Activated CD4-positive, alpha-beta T cell treated with anti-CD3 and anti-CD28 coated beads, Interleukin-2, amount 50 U/mL, for 24 hours (primary cell): ENCODE measurements at regions not wholly inside any gene's neighbourhood (a gene's known extent, or its start where the extent isn't known, plus 50 kb on each side); places are given as distances from the start of the nearest gene placed in this dataset.
"Not testable (repeated sequence)": the region's sequence is repeated elsewhere in the genome, so short reads cannot be mapped to it uniquely, and the experiment has no call there.

Experiments used
- DNase-seq, 2 donors: peaks; one replicate each; pipeline ENCODE4 v3.0.0-alpha.2; 2020; ENCODE audit warnings: low read depth in 1 of 2, low spot score in 1 of 2

GRCh38 chr2:209018633-209019032 lies 405.2 kb upstream of the MAP2 start:
- DNase-seq = not testable (repeated sequence)

GRCh38 chr2:209029249-209029648 lies 394.6 kb upstream of the MAP2 start:
- DNase-seq = no peak

GRCh38 chr2:209044307-209044706 lies 379.5 kb upstream of the MAP2 start:
- no peak for DNase-seq

- no peak for DNase-seq
These were observed 377.7 kb upstream of the MAP2 start for GRCh38 chr2:209046163-209046562.

GRCh38 chr2:209049608-209050007 lies 374.2 kb upstream of the MAP2 start:
- no peak for DNase-seq

GRCh38 chr2:209062210-209062609 lies 361.6 kb upstream of the MAP2 start:
- DNase-seq = no peak

- DNase-seq = no peak
These were observed 353.6 kb upstream of the MAP2 start for GRCh38 chr2:209070262-209070661.

- no peak for DNase-seq
These were observed 350.7 kb upstream of the MAP2 start for GRCh38 chr2:209073151-209073550.

GRCh38 chr2:209074711-209075110 lies 349.1 kb upstream of the MAP2 start:
- no peak for DNase-seq

- no peak for DNase-seq
These were observed 347.7 kb upstream of the MAP2 start for GRCh38 chr2:209076151-209076550.

- no peak for DNase-seq
These were observed 337.1 kb upstream of the MAP2 start for GRCh38 chr2:209086761-209087160.

- DNase-seq = no peak
These were observed 332.8 kb upstream of the MAP2 start for GRCh38 chr2:209091056-209091455.

GRCh38 chr2:209094221-209094620 lies 329.6 kb upstream of the MAP2 start:
- DNase-seq = no peak

GRCh38 chr2:209095432-209095831 lies 328.4 kb upstream of the MAP2 start:
- no peak for DNase-seq

GRCh38 chr2:209097168-209097567 lies 326.7 kb upstream of the MAP2 start:
- DNase-seq = no peak

- DNase-seq = no peak
These were observed 321.5 kb upstream of the MAP2 start for GRCh38 chr2:209102319-209102718.

- no peak for DNase-seq
These were observed 310.8 kb upstream of the MAP2 start for GRCh38 chr2:209113026-209113425.

GRCh38 chr2:209114588-209115240 lies 309.1 kb upstream of the MAP2 start:
- DNase-seq = no peak

- no peak for DNase-seq
These were observed 302.2 kb upstream of the MAP2 start for GRCh38 chr2:209121691-209122090.

- no peak for DNase-seq
These were observed 298.6 kb upstream of the MAP2 start for GRCh38 chr2:209125291-209125690.

- DNase-seq = no peak
These were observed 285.8 kb upstream of the MAP2 start for GRCh38 chr2:209138079-209138478.

- DNase-seq = no peak
These were observed 282.7 kb upstream of the MAP2 start for GRCh38 chr2:209141142-209141541.

- DNase-seq = no peak
These were observed 282.0 kb upstream of the MAP2 start for GRCh38 chr2:209141818-209142217.
